PC-9 (cell line): ENCODE measurements at regions not wholly inside any gene's neighbourhood (a gene's known extent, or its start where the extent isn't known, plus 50 kb on each side); places are given as distances from the start of the nearest gene placed in this dataset.

ENCODE experiments used
- CTCF ChIP-seq: fragments of 200-600 bp; sonication (generic); conservative IDR thresholded peaks from 2 replicates; pipeline ENCODE4 v1.6.1; 2017; ENCODE audit warnings: mixed run types, antibody characterized with exemption, mild to moderate bottlenecking, moderate library complexity
- EZH2 ChIP-seq: fragments of 200-600 bp; sonication (generic); IDR thresholded peaks from 2 replicates; pipeline ENCODE4 v1.8.0; 2017; ENCODE audit warnings: antibody characterized with exemption, low read depth

- TF ChIP-seq CTCF (no peak), EZH2 (no peak)
Observed at GRCh38 chr18:29172756-29173067, 995.8 kb upstream of the CDH2 start.
